Common myeloid progenitor, CD34-positive (primary cell): ENCODE measurements at regions not wholly inside any gene's neighbourhood (a gene's known extent, or its start where the extent isn't known, plus 50 kb on each side); places are given as distances from the start of the nearest gene placed in this dataset.

Experiments used
- CTCF ChIA-PET: fragments of 350-600 bp; sonication (Branson Sonifier 250); formaldehyde crosslinking; loops from one replicate; lab custom pipeline; 2021; ENCODE audit warnings: antibody characterized with exemption; lab: Charles Lee
- POLR2A ChIA-PET: fragments of 350-600 bp; sonication (Branson Sonifier 250); formaldehyde crosslinking; loops from one replicate; lab custom pipeline; 2021; ENCODE audit warnings: antibody characterized with exemption; lab: Charles Lee
- DNase-seq, 3 donors: peaks; one replicate each; pipeline versions ENCODE4 v3.0.0 to v3.0.0-alpha.2; 2013
- H3K27ac ChIP-seq, 2 experiments: 1 replicate in 1 of 2; 2 replicates in 1 of 2; pipeline ENCODE4 v1.7.0; 2013; ENCODE audit warnings: inconsistent platforms in 2 of 2, low read length in 2 of 2, mild to moderate bottlenecking in 2 of 2, low read depth in 1 of 2, moderate library complexity in 1 of 2; ENCODE audit not compliant: severe bottlenecking in 2 of 2, insufficient read depth in 1 of 2, poor library complexity in 1 of 2
- H3K27me3 ChIP-seq, 5 experiments: replicated peaks in 2 of 5; 1 replicate in 3 of 5; 2 replicates in 2 of 5; pipeline versions ENCODE4 v1.6.1 to v1.7.0; 2013; ENCODE audit warnings: low read length in 4 of 5, mild to moderate bottlenecking in 2 of 5, moderate library complexity in 2 of 5, inconsistent platforms in 1 of 5; ENCODE audit not compliant: insufficient read depth in 5 of 5, control insufficient read depth in 4 of 5
- H3K36me3 ChIP-seq, 4 experiments: 1 replicate in 2 of 4; 2 replicates in 2 of 4; pipeline versions ENCODE4 v1.6.1 to v1.7.0; 2013; ENCODE audit warnings: low read length in 3 of 4, control low read depth in 1 of 4, mild to moderate bottlenecking in 1 of 4; ENCODE audit not compliant: control insufficient read depth in 4 of 4, insufficient read depth in 4 of 4
- H3K4me1 ChIP-seq, 4 experiments: 1 replicate in 3 of 4; 2 replicates in 1 of 4; pipeline versions ENCODE4 v1.6.1 to v1.7.1; 2013; ENCODE audit warnings: low read length in 3 of 4, mild to moderate bottlenecking in 3 of 4, control low read depth in 1 of 4, inconsistent platforms in 1 of 4, moderate library complexity in 1 of 4; ENCODE audit not compliant: control insufficient read depth in 4 of 4, insufficient read depth in 4 of 4; ENCODE audit errors: control extremely low read depth in 1 of 4
- H3K4me3 ChIP-seq, 7 experiments: 1 replicate in 4 of 7; 2 replicates in 3 of 7; pipeline versions ENCODE4 v1.5.1 to v1.7.0; 2013; ENCODE audit warnings: mild to moderate bottlenecking in 7 of 7, low read length in 6 of 7, moderate library complexity in 6 of 7, inconsistent platforms in 2 of 7, low read depth in 2 of 7, control low read depth in 1 of 7; ENCODE audit not compliant: insufficient read depth in 4 of 7, control insufficient read depth in 1 of 7; ENCODE audit errors: extremely low read depth in 1 of 7
- H3K9me3 ChIP-seq, 5 experiments: 1 replicate in 4 of 5; 2 replicates in 1 of 5; pipeline versions ENCODE4 v1.6.1 to v1.7.1; 2013; ENCODE audit warnings: low read length in 4 of 5, mild to moderate bottlenecking in 2 of 5, inconsistent platforms in 1 of 5, low read depth in 1 of 5, moderate library complexity in 1 of 5; ENCODE audit not compliant: control insufficient read depth in 4 of 5, insufficient read depth in 2 of 5; ENCODE audit errors: control extremely low read depth in 1 of 5
- WGBS: methylation state at CpG from one replicate; pipeline ENCODE4 v1.1.5; 2013; ENCODE audit not compliant: insufficient coverage; 5-methylcytosine and 5-hydroxymethylcytosine counted together

DNA sequence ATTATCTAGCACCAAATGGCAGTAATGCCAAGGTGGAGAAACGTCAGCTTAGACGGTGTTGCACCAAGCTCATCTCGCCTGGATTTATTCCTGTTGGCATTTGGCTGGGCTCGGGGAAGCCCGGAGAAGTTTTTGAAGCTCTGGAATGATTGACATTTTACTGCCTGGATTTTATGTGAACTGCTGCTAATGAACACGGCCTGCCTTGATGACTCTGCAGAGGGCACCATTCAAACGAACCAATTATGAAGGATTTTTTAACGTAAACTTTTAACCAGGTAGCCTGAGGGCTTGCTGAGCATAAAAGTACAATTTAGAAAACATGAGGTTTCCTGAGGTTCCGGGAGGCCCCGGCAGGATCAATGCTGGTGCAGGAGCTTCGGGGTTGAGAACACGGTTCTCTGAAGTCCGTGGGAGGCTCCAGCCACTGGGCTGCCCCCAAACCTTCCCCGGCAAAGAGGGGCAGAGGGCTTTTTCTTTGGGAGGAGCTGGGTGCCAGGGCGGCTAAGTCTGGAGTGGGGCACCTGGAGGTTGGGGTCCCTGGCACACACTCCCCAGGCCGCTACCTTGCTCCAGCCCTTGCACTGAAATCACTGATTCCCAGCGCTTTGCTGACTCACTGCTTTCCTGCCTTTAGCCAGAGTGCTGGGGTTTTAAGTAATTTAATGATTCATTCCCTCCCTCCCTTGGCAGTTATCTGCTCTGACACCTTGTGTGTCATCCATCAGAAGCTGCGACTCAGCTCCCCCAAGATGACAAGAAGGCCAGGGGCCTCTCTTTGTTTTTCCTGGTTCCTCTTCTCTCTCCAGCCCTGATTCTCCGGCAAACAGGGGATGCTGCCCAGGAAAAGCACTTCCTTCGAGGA, 161.2 kb upstream of the IRX3 start:
- CTCF ChIA-PET: interaction anchor here (1.5 kb wide), 1 partner anchor 60 kb away, joined by 4 read pairs; no protein-coding TSS in a partner anchor
- H3K9me3 ChIP-seq: peaks cover 0 to 21% (median 16%) of the 10 kb centered on the region in 5 experiments
- H3K36me3 ChIP-seq: no peaks in the 10 kb centered on the region
- POLR2A ChIA-PET: no interaction called here
- DNase-seq: peak; percentile 72 to 92 (median 88)
- WGBS: 52% methylated on average over 16 of the region's 20 CpGs
- H3K27ac ChIP-seq: no peak overlapping the region
- no peak overlapping the region for H3K4me3 ChIP-seq
- H3K27me3 ChIP-seq: peaks cover 0 to 71% (median 9%) of the 10 kb centered on the region in 5 experiments
- peaks cover 0 to 14% (median 5%) of the 10 kb centered on the region in 4 experiments for H3K4me1 ChIP-seq

DNA sequence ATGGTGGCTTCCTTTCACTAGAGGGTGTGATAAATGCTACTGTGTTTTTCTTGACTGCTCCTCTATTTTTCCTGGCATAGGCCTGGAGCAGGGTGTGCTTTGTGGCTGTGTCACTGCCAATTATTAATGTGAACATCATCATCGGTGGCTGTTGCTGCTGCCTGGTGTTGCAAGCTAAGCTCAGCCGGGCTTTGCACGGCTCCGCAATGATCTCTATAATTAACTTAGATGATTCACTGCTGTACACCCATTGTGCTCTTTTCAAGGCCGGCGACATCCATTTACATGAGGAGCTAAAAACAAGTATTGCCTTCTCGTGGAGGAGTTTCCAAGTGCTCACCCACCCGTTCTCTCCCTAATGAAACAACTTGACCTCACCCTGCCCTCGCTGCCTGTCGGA, 160.1 kb upstream of the IRX3 start:
- 88% methylated on average over 10 of the region's 10 CpGs for WGBS
- Histone ChIP-seq H3K27me3 (peaks cover 0 to 72% (median 9%) of the 10 kb centered on the region in 5 experiments), H3K4me1 (peaks cover 0 to 14% (median 5%) of the 10 kb centered on the region in 4 experiments), H3K36me3 (no peaks in the 10 kb centered on the region), H3K4me3 (no peak overlapping the region), H3K9me3 (peaks cover 0 to 26% (median 16%) of the 10 kb centered on the region in 5 experiments), H3K27ac (no peak overlapping the region)
- ChIA-PET POLR2A (no interaction called here), CTCF (interaction anchor here (1.5 kb wide), 1 partner anchor 58 kb away, joined by 4 read pairs; no protein-coding TSS in a partner anchor)
- DNase-seq: no peak

DNA sequence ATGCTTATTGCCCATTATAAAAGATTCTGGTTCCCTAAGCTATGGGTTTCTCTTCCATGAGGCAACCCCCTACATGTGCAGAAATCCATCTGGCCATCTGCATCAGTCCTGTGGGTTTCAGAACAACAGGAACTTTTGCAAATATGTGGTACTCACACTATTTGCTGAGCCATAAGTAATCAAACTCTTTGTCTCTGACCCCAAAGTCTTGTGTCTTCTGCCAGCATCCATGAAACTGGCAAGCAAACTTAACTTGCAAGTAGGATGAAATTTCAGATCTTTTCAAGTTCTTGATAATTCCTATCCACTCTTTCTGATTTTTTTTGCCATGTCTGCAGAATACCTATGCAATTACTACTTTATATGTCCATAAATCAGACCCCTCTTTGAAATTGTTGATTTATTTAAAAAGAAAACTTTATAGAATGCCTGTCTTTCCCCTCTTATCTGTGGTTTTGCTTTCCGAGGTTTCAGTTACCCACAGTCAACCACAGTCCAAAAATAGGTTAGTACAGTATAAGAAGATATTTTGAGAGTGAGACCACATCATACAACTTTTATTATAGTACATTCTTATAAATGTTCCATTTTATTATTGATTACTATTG, 158.4 kb upstream of the IRX3 start:
- ChIA-PET CTCF (no interaction called here), POLR2A (no interaction called here)
- WGBS: no CpG with 5 or more reads among the region's 1 CpG
- Histone ChIP-seq H3K4me3 (no peak overlapping the region), H3K4me1 (peaks cover 0 to 14% (median 5%) of the 10 kb centered on the region in 4 experiments), H3K9me3 (peaks cover 0 to 26% (median 16%) of the 10 kb centered on the region in 5 experiments), H3K36me3 (no peaks in the 10 kb centered on the region), H3K27me3 (peaks cover 0 to 62% (median 9%) of the 10 kb centered on the region in 5 experiments), H3K27ac (no peak overlapping the region)
- peak; percentile 23 to 59 (median 59) for DNase-seq

DNA sequence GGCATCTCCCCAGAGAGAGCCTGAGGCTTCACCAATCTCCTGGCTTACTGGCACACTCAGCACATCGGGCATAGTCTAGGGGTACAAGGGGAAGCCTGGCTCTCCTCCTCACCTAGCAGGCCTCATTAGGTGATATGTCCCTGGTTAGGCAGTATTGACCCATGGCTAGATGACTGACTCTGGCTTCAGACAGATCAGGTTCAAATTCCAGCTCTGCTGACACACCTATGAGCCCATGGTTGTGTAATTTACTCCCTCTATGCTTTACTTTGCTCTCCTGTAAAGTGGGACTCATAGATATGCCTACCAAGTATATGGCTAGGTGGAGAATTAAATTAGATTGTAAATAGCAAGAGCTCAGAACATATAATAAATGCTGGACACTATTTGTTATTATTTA, 157.3 kb upstream of the IRX3 start:
- ChIA-PET POLR2A (no interaction called here), CTCF (no interaction called here)
- no peak for DNase-seq
- Histone ChIP-seq H3K4me1 (peaks cover 0 to 14% (median 5%) of the 10 kb centered on the region in 4 experiments), H3K27me3 (peaks cover 0 to 59% (median 10%) of the 10 kb centered on the region in 5 experiments), H3K36me3 (no peaks in the 10 kb centered on the region), H3K27ac (no peak overlapping the region), H3K4me3 (no peak overlapping the region), H3K9me3 (peaks cover 0 to 26% (median 16%) of the 10 kb centered on the region in 5 experiments)
- WGBS: 100% methylated on average over 1 of the region's 1 CpG

GRCh38 chr16:54443352-54443751, 156.8 kb upstream of the IRX3 start:
- DNase-seq: no peak
- Histone ChIP-seq H3K9me3 (peaks cover 0 to 26% (median 16%) of the 10 kb centered on the region in 5 experiments), H3K4me3 (no peak overlapping the region), H3K27ac (no peak overlapping the region), H3K4me1 (peaks cover 0 to 11% (median 5%) of the 10 kb centered on the region in 4 experiments), H3K27me3 (peaks cover 0 to 59% (median 10%) of the 10 kb centered on the region in 5 experiments), H3K36me3 (no peaks in the 10 kb centered on the region)
- ChIA-PET CTCF (no interaction called here), POLR2A (no interaction called here)

DNA sequence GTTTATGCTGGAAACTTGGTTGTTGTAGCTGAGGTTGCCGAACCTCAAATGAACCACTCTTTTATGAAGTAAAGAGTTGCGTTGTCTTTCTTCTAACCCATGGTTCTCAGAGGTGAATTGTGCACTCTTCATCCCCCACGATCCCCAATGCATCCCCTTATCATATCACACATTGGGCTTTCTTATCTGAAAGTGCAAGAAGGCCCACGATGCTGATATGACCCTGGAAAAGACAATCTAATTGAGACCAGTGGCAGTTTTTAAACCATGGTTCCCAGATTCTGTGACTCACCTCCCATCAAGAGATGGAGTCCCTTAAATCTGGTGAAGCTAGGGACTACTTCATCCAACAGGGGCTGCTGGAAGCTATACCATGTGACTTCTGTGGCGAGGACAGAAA, 156.3 kb upstream of the IRX3 start:
- Histone ChIP-seq H3K27ac (no peak overlapping the region), H3K27me3 (peaks cover 0 to 59% (median 8%) of the 10 kb centered on the region in 5 experiments), H3K4me1 (peaks cover 0 to 6% (median 3%) of the 10 kb centered on the region in 4 experiments), H3K36me3 (no peaks in the 10 kb centered on the region), H3K4me3 (no peak overlapping the region), H3K9me3 (peaks cover 0 to 26% (median 16%) of the 10 kb centered on the region in 5 experiments)
- WGBS: 100% methylated on average over 5 of the region's 5 CpGs
- POLR2A ChIA-PET: no interaction called here
- CTCF ChIA-PET: no interaction called here
- DNase-seq: no peak

DNA sequence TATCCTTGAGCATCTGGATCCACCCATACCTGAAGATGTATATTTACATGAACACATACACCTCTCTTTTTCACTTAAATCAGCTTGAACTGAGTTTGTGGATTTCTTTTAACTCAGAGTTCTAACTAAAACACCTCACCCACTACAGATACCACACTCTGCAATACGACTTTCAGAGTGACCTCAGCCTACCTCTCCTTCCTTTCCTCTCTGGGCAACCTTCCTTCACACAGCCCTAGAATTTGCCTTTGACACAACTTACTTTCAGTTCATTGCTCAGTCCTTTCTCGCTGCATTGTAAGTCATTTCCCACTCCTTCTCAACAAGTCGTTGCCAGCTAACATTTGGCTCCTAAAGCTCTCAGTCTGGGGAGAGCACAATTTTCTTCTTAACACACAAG, 151.9 kb upstream of the IRX3 start:
- DNase-seq: no peak
- peaks cover 0 to 63% (median 3%) of the 10 kb centered on the region in 5 experiments for H3K27me3 ChIP-seq
- ChIA-PET POLR2A (no interaction called here), CTCF (no interaction called here)
- no peaks in the 10 kb centered on the region for H3K4me1 ChIP-seq
- H3K27ac ChIP-seq: no peak overlapping the region
- H3K9me3 ChIP-seq: peaks cover 0 to 22% (median 6%) of the 10 kb centered on the region in 5 experiments
- no peak overlapping the region for H3K4me3 ChIP-seq
- H3K36me3 ChIP-seq: no peaks in the 10 kb centered on the region
- 65% methylated on average over 3 of the region's 3 CpGs for WGBS
